A549 (cell line): ENCODE measurements at regions not wholly inside any gene's neighbourhood (a gene's known extent, or its start where the extent isn't known, plus 50 kb on each side); places are given as distances from the start of the nearest gene placed in this dataset.

ENCODE experiments used
- EHMT2 ChIP-seq: fragments of 200-600 bp; sonication (generic); IDR thresholded peaks from 2 replicates; pipeline ENCODE4 v1.6.1; 2016; ENCODE audit warnings: antibody characterized with exemption, low read depth, mild to moderate bottlenecking, moderate library complexity
- EP300 ChIP-seq, 2 experiments: fragments of >200 bp; sonication (Bioruptor Twin); formaldehyde crosslinking; IDR thresholded peaks; 2 replicates in 1 of 2; 3 replicates in 1 of 2; pipeline ENCODE4 v1.6.1; 2016 to 2017
- HDAC2 ChIP-seq: fragments of 200-600 bp; sonication (generic); IDR thresholded peaks from 2 replicates; pipeline ENCODE4 v1.6.1; 2016
- MAFK ChIP-seq: fragments of 450-650 bp; IDR thresholded peaks from 2 replicates; pipeline ENCODE4 v1.6.1; 2014; ENCODE audit not compliant: partially characterized antibody
- NPAS2 ChIP-seq: fragments of 250-450 bp; sonication (Bioruptor Pico); IDR thresholded peaks from 2 replicates; pipeline ENCODE4 v1.8.0; 2022; ENCODE audit warnings: mild to moderate bottlenecking, moderate library complexity, borderline replicate concordance
- PHF8 ChIP-seq: fragments of 200-600 bp; sonication (generic); IDR thresholded peaks from 2 replicates; pipeline ENCODE4 v1.6.1; 2016; ENCODE audit warnings: low read depth, mild to moderate bottlenecking, antibody characterized with exemption, moderate library complexity, borderline replicate concordance
- POLR2A ChIP-seq: IDR thresholded peaks from 2 replicates; pipeline ENCODE4 v1.6.1; 2012; ENCODE audit warnings: mild to moderate bottlenecking, low read length
- RAD21 ChIP-seq, 2 experiments: fragments of >200 bp in 1 of 2; sonication (Bioruptor Twin) in 1 of 2; formaldehyde crosslinking in 1 of 2; IDR thresholded peaks in 1 of 2; conservative IDR thresholded peaks in 1 of 2; 2 replicates in 1 of 2; 3 replicates in 1 of 2; pipeline ENCODE4 v1.6.1; 2012 to 2018; ENCODE audit warnings: inconsistent platforms in 1 of 2
- RCOR1 ChIP-seq: fragments of 150-350 bp; IDR thresholded peaks from 2 replicates; pipeline ENCODE4 v1.6.1; 2014; ENCODE audit warnings: antibody characterized with exemption, low read length, low read depth
- TF ChIP-seq, protein P1 (sequence below): fragments of >200 bp; sonication (Bioruptor Twin); formaldehyde crosslinking; IDR thresholded peaks from 3 replicates; pipeline ENCODE4 v1.5.1; 2016
- TF ChIP-seq, protein P2 (sequence below): fragments of 200-600 bp; sonication (generic); IDR thresholded peaks from 2 replicates; pipeline ENCODE4 v1.6.1; 2016; ENCODE audit warnings: antibody characterized with exemption, mild to moderate bottlenecking, moderate library complexity
- TF ChIP-seq, protein P3 (sequence below): fragments of 150-350 bp; IDR thresholded peaks from 2 replicates; pipeline ENCODE4 v1.6.1; 2014; ENCODE audit warnings: low read depth, mild to moderate bottlenecking, low read length
- TF ChIP-seq, protein P4 (sequence below): fragments of 450-650 bp; IDR thresholded peaks from 2 replicates; pipeline ENCODE4 v1.6.1; 2014; ENCODE audit warnings: antibody characterized with exemption

GRCh38 chr18:7174344-7175095, 56.4 kb upstream of the LRRC30 start:
- no peak for TF ChIP-seq POLR2A
- no peak for TF ChIP-seq NPAS2 (CRISPR knock-in tag)
- no peak for TF ChIP-seq EP300 (IDR thresholded peaks at IDR 0.05)
- TF ChIP-seq, protein P1, sequence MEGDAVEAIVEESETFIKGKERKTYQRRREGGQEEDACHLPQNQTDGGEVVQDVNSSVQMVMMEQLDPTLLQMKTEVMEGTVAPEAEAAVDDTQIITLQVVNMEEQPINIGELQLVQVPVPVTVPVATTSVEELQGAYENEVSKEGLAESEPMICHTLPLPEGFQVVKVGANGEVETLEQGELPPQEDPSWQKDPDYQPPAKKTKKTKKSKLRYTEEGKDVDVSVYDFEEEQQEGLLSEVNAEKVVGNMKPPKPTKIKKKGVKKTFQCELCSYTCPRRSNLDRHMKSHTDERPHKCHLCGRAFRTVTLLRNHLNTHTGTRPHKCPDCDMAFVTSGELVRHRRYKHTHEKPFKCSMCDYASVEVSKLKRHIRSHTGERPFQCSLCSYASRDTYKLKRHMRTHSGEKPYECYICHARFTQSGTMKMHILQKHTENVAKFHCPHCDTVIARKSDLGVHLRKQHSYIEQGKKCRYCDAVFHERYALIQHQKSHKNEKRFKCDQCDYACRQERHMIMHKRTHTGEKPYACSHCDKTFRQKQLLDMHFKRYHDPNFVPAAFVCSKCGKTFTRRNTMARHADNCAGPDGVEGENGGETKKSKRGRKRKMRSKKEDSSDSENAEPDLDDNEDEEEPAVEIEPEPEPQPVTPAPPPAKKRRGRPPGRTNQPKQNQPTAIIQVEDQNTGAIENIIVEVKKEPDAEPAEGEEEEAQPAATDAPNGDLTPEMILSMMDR: no peak
- 0 out of 5 replicates have a peak, but pooled peaks of 1 of the 2 experiments have one; percentile 7 for TF ChIP-seq RAD21 (conservative IDR thresholded peaks at IDR 0.05 in 1 of 2, IDR thresholded peaks at IDR 0.05 in 1 of 2)
- TF ChIP-seq, protein P2, sequence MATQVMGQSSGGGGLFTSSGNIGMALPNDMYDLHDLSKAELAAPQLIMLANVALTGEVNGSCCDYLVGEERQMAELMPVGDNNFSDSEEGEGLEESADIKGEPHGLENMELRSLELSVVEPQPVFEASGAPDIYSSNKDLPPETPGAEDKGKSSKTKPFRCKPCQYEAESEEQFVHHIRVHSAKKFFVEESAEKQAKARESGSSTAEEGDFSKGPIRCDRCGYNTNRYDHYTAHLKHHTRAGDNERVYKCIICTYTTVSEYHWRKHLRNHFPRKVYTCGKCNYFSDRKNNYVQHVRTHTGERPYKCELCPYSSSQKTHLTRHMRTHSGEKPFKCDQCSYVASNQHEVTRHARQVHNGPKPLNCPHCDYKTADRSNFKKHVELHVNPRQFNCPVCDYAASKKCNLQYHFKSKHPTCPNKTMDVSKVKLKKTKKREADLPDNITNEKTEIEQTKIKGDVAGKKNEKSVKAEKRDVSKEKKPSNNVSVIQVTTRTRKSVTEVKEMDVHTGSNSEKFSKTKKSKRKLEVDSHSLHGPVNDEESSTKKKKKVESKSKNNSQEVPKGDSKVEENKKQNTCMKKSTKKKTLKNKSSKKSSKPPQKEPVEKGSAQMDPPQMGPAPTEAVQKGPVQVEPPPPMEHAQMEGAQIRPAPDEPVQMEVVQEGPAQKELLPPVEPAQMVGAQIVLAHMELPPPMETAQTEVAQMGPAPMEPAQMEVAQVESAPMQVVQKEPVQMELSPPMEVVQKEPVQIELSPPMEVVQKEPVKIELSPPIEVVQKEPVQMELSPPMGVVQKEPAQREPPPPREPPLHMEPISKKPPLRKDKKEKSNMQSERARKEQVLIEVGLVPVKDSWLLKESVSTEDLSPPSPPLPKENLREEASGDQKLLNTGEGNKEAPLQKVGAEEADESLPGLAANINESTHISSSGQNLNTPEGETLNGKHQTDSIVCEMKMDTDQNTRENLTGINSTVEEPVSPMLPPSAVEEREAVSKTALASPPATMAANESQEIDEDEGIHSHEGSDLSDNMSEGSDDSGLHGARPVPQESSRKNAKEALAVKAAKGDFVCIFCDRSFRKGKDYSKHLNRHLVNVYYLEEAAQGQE: no peak
- no peak for TF ChIP-seq PHF8
- no peak for TF ChIP-seq MAFK
- TF ChIP-seq, protein P3, sequence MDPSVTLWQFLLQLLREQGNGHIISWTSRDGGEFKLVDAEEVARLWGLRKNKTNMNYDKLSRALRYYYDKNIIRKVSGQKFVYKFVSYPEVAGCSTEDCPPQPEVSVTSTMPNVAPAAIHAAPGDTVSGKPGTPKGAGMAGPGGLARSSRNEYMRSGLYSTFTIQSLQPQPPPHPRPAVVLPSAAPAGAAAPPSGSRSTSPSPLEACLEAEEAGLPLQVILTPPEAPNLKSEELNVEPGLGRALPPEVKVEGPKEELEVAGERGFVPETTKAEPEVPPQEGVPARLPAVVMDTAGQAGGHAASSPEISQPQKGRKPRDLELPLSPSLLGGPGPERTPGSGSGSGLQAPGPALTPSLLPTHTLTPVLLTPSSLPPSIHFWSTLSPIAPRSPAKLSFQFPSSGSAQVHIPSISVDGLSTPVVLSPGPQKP: no peak
- no peak for TF ChIP-seq RCOR1
- TF ChIP-seq EHMT2: no peak
- no peak for TF ChIP-seq HDAC2
- TF ChIP-seq, protein P4, sequence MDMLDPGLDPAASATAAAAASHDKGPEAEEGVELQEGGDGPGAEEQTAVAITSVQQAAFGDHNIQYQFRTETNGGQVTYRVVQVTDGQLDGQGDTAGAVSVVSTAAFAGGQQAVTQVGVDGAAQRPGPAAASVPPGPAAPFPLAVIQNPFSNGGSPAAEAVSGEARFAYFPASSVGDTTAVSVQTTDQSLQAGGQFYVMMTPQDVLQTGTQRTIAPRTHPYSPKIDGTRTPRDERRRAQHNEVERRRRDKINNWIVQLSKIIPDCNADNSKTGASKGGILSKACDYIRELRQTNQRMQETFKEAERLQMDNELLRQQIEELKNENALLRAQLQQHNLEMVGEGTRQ: no peak
